ENCODE measurements at regions not wholly inside any gene's neighbourhood (a gene's known extent, or its start where the extent isn't known, plus 50 kb on each side); places are given as distances from the start of the nearest gene placed in this dataset.

- TF ChIP-seq, protein P1, sequence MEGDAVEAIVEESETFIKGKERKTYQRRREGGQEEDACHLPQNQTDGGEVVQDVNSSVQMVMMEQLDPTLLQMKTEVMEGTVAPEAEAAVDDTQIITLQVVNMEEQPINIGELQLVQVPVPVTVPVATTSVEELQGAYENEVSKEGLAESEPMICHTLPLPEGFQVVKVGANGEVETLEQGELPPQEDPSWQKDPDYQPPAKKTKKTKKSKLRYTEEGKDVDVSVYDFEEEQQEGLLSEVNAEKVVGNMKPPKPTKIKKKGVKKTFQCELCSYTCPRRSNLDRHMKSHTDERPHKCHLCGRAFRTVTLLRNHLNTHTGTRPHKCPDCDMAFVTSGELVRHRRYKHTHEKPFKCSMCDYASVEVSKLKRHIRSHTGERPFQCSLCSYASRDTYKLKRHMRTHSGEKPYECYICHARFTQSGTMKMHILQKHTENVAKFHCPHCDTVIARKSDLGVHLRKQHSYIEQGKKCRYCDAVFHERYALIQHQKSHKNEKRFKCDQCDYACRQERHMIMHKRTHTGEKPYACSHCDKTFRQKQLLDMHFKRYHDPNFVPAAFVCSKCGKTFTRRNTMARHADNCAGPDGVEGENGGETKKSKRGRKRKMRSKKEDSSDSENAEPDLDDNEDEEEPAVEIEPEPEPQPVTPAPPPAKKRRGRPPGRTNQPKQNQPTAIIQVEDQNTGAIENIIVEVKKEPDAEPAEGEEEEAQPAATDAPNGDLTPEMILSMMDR (IDR thresholded peaks at IDR 0.05): no peak
- TF ChIP-seq EZH2 (IDR thresholded peaks at IDR 0.05): no peak
- TF ChIP-seq EZH2phosphoT487 (IDR thresholded peaks at IDR 0.05): no peak
Measured at GRCh38 chr5:57119031-57119430, 54.8 kb upstream of the GPBP1 start.
